NCI-H1694 treated with DMSO at 0.1 percent for 48 hours (cell line): ENCODE measurements at regions not wholly inside any gene's neighbourhood (a gene's known extent, or its start where the extent isn't known, plus 50 kb on each side); places are given as distances from the start of the nearest gene placed in this dataset.
A peak's percentile ranks its signal among the peaks of the same experiment; 100 is the strongest.

Experiments
- DNase-seq: peaks from one replicate; lab custom pipeline; 2025; lab: John Stamatoyannopoulos, UW

DNA sequence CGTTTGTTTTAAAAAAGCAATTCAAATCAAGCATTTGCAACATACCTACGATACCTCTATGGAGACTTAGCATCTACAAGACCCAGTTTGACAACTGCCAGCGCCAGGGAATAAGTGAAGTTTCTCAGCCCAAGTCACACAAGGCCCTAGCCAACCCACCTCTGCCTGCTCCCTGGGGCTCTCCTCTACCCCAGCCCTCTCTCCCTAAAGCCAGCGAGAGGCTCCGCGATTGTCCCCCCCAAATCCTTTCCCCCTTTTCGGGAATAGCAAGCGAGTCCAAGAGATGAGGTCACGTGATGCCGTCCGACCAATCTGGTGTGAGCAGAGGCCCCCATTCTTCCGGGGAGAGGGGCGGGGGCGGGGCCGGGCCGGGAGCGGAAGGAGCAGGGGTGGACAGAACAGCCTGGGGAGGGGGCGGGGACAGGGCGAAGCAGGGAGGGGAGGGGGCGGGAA, 102.2 kb upstream of the RAB6C start:
- peak; percentile 82 for DNase-seq

DNA sequence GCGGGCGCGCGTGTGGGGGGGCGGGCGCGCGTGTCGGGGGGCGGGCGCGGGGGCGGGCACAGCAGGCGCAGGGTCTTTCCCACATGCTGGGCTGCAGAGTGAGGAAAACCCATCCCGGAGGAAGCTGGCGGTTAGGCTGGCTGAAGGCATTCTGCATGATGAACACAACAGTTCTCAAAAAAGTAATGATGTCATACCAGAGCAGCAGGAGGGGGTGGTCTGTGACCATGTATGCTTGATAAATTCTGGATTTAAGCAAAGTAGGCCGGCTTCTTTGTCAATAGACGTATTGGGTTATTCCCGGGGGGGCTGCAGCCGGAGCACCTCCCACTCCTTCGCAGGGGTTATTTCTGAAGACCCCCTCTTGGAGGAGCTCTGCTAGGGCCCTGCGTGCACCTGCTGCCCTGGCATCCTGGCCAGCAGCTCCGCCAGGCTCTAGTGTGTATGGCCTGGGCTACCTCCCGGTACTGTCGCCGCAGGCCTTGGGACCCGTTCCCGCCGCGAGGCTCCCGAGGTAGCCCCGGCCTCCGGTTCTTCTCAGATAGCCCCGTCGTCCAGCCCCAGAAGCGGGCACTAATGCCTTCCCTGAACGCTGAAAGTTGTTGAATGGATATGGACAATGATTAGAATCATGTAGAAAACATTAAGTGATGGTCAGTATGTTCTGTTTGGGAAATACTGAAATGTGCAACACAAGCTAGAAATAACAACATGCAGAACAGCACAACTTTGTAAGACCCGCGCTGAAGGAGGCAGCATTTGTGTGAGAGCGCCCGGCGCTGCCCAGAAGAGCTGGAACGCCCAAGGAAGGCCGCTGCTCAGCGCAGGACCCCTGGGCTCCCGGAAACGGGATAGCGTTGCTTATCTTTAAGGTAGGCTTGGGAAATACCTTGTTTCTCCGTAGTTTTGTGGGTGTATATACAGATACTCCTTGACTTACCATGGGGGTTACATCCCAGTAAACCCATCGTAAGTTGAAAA, 101.4 kb upstream of the RAB6C start:
- DNase-seq = peak; percentile 55

DNA sequence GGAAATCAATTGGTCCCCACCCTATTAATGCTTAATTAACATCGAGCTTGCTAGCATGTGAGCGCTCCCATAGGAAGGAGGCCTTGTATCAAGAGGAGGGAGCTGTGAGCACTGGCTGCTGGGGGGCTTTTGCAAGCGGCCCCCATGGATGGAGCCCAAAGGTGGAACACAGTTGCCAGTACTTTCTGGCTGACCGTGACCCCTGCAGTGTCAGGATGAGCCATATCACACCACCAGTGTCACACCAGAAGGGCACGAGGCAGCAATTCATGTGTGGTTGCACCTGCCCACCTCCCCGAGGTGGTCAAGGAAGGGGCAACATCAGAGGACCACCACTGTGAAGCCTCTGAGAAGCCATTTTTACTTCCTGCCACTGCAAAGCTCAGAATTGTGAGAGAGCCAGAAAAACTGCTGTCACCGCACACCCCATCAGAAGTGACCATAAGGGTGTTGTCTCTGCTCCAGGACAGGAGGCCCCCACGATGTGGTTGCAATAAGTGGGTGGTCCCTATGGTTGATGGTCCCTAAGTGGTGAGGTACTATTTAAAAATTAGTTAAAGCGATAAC, 99.8 kb upstream of the RAB6C start:
- no peak for DNase-seq

DNA sequence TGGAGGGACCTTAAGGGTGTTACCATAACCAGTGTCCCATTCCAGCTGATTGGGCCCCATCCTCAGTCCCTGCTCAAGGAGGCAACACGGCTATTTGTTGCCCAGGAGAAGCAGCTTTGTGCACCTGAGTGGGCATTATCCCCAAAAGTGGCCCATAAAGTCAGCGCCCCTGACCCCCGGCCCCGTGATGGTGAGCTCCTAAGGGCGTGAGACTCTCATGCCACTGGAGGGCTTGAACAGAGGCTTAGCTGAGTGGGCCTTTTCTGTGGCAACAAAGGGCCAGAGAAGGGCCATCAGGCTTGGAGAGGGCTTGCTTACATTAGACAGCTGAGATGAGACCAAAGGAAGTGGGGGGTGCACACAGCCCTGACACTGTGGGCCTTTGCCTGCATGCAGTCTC, 99.2 kb upstream of the RAB6C start:
- DNase-seq = no peak

DNA sequence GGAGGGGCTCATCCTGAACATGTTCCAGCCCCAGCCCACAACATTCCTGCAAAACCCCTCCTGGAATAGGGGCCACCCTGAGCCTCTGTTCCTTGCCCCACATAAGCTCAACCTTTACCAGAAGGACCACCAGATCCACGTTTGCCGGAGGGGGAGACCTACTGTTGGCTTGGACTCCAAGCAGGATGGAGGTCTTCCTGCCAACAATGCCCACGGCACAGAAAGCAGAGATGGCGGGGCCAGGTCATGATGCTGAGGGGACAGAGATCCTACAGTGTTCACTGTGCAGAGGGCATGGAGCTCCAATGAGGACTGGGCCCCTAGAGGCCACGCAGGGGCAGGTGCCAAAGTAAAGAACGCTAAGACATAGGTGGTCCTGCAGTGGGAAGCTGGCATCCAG, 98.5 kb upstream of the RAB6C start:
- DNase-seq = no peak

DNA sequence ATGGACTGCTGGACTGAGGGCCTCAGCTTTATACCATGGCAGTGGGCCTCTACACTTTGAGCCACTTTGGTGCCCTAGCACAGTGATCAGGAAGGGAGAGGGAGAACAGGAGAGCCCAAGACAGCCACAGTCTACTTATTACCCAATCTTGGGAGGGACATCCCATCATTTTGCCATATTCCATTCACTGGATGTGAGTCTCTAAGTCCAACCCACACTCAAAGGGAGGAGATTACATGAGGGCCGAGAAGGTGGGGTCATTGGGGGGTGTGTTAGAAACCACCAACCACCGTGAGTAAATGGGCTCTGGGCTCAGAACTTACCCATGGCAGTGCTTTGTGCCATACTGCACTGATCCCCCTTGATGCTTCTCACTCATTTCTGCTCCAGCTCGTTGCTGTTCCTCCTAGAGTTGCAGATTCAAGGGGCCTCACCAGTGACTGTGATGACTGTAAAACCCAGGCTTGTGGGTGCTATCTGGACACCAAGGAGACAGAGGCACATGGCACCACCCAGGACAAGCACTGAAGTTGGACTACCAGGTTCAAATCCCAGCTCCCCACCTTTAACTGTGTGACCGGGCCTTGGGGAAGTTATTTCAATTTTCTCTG, 97.6 kb upstream of the RAB6C start:
- no peak for DNase-seq

DNA sequence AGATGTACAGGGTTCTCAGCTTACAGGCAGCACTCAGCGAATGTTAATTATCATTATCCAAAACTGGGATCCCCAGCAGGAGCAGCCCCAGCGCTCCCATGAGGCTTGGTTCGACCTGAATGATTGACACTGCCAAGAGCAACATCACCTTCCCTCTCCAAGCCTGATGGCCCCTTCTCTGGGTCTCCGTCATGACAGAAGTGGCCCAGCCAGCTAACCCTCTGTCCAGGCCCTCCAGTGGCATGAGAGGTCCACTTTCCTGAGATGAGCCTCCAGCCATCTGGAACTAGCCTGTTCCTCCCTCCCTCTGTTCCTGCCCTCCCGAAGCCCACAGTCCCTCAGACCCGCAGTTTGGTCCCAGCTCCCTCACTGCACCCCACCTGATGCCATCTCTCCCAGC, 97.0 kb upstream of the RAB6C start:
- no peak for DNase-seq

DNA sequence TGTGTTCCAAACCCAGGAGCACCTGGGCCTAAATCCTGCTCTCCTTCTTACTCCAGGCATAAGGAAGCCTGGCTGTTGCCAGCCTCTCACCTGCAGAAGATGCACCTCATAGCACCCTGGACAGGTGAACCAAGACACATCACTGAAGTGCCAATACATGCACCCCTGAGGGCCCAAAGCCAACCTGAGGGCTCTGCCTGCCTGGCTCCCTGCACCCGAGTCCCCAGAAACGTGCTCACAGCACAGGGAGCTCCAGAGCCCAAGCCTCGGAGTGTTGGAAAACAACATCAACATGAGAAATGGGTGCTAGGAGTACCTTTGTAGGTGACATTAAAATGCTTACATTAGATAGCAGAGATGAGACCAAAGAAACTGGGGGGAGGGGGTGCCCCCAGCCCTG, 96.3 kb upstream of the RAB6C start:
- no peak for DNase-seq

DNA sequence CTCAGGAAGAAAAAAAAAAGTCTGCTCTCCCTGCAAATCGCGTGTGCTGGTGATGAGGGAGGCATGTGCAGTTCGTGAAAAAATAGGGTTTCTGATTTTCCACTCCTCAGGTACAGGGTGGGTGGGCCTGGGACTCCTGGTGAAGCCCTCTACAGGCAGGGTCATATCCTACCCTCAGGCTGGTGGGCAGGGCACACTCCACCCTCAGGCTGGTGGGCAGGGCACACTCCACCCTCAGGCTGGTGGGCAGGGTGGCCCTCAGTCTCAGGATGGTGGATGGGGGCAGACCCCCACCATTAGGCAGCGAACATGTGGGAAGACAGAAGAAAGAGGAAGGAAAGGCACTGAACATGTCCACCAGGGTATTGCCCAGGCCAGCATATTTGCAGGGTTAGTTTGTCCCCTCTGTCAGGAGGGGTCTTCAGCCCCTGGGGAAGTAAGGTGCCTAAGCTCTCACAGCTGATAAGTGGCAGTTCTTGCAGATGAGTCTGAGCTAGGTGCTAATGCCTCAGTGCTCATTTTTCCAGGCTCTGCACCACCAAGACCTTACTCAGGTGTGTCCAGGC, 95.2 kb upstream of the RAB6C start:
- DNase-seq = no peak

DNA sequence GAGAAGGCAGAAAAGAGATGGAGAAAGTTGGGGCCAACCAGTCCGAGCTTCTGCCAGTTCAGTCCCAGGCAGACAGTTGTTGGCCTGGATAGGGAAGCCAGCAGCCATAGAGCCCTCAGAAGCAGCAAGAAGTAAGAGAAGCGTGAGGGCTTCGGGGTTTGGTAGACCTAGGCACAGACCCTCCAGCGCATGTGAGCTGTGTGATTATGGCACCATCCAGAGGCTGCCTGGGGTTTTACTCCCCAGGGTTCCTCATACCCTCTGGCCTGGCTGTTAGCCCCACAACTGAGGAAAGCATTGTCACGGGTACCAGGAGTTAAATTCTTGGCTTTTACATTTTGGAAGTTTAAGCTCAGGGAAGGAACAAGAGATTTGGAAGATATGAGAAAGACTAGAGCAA, 93.7 kb upstream of the RAB6C start:
- DNase-seq = peak; percentile 17

DNA sequence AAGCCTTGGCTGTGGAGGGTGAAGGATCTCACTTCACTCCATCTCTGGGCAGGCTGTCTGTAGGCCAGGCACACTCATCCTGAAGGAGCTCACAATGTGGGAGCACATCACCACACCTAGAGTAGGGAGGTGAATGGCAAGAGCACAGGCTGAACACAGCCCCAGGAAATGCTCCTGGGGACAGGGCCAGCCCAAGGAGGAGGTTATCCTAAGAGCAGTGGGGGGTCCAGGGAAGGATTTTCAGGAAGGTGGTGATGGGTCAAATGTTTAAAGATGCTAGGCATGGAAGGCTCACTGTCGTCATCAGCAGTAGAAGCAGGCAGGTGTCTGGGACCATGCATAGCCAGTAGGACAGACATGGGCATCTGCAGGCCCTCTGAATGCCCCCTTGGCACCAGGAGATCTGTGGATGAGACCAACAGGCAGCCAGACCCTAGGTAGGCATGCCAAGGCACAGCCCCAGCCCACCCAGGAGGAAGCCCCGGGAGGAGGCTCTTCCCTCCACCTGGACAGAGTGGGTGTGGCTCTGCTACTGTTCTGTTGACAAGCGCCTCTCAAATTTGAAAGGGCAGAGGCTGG, 91.7 kb upstream of the RAB6C start:
- DNase-seq = no peak

DNA sequence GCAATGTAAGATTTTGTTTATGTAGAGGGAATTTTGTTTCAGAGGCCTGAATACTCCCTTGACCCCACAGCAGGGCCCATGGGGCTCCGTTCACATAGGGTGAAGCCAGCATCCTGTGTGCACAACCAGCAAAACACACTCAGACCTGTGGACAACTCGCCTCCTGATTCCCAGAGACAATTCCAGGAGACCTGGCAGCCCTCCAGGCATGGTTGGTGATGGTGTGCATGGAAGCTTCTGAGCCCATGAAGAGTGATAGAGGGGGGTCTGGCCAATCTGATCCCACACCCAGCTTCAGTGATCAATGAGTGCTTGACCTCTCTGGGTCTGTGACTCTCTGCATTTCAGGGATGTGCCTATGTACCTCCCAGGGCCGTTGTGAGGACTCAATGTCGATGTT, 91.0 kb upstream of the RAB6C start:
- DNase-seq = no peak

DNA sequence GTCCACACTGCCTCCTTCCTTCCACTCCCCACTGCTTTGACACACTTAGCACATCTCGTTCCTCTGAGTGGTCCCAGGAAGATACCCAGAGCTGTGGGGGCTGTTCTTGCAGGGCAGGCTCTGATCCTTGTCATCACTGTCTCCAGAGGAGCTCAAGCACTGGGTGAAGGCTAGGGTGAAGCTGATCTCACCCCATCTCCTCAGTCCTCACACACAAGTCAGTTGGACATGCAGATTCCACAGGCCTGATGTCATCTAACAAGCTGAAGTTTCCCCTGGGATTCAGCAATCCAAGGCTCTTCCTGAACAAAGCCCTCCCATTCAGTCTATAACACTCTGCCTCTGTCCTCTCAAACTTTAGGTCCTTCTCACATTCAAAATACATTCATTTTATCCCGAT, 90.6 kb upstream of the RAB6C start:
- DNase-seq = no peak

DNA sequence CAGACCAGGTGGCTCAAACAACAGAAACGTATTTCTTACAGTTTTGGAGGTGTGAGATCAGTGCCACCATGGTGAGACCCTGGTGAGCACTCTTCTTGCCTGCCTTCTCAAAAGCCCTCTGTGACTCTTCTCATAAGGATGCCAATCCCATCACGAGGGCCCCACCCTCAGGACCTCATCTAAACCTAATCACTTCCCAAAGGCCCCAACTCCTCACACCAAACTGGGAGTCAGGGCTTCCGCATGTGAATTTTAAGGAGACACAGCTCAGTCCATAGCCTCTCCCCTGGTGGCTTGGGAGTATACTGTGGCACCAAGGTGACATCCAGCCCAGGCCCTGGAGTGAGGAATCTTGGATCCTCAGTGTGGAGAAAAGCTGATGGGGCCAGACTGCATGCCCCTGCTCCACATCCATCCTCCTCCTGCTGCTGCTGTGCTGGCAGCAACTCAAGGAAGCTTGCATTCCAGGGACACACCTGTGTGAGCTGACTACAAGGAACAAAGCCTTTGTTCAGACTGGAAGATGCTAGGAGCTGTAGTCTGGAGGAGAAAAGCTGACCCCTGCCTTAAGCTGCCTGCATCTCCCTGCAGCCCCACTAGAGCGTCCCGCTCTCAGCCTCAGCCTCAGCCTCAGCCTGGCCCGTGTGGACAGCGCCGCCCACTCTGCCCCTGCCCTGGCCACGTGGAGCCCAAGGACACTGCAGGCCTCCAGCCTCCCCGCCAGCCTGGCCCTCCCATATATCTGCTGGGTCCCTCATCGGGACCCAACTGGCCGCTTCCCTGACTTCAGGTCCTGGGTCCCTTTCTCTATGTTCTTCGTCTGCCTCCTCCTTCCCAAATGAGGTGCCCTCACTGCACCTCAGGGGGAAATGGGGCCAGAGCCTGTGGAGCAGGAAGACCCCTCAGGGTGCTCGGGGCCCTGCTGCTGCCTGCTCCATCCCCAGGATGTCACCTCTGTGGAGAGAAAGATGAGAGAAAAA, 87.8 kb upstream of the RAB6C start:
- no peak for DNase-seq

DNA sequence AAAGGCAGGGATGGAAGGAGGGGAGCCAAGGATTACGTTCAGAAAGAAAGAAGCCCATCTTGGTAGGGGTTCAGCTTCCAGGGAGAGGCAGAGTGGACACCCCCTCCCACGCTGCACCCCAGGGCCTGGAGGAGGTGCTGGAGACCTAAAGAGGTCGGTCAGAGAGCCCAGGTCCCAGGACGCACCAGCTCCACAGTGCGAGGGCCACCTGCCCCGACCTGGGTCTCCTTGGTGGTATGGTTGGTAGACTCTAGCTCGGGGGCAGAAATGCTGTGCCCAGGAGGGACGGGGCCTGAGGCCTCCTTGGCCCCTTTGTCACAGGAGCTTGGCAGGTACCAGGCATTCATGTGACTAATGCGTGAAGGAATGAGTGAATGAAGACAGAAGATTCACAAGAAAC, 87.1 kb upstream of the RAB6C start:
- no peak for DNase-seq

DNA sequence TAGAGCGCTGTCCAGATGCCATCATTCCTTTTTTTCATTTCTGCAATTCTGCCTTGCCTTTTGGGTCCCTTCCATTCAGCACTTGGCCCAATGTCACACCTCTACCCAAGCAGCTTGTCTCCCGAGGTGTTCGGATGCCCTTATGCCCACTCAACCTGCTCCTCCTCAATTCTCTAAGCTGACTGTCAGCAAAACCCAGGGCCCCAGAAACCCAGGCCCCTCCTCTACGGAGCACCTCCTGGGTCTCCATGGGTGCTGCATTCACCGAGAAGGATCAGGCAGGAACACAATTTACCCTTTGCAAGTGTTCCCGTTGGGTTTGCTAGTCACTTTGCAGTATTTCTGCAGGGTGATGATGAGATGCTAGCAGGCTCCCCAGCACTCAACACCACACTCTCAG, 86.7 kb upstream of the RAB6C start:
- DNase-seq = no peak

DNA sequence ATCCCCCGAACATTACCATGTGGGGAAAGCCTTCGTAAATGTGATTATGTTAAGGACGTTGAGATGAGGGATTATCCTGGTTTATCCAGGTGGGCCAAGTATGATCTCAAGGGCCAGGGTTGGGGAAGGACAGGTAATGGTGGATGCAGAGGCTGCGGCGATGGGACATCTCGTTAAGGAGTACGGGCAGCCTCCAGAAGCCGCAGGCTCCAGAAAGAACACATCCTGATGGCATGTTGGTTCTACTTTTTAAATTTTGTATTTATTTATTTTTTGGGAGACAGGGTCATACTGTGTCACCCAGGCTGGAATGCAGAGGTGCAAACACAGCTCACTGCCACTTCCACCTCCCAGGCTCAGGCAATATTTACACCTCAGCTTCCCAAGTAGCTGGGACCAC, 86.2 kb upstream of the RAB6C start:
- no peak for DNase-seq

DNA sequence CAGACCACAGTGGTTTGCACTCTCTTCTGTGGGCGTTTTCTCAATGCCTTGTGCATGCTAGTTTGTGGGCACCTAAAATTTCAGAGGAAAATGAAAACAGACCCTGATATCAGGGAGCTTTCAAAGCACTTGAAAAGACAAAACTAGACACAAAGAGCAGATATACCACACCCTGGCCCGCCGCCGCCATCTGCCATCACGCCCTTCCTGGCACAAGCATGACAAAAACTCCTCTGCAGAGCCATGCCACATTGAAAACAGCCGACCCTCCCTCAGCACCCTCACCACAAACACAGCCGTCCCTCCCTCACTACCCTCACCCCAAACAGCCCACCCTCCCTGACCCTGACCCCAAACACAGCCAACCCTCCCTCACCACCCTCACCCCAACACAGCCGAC, 84.8 kb upstream of the RAB6C start:
- DNase-seq = no peak

DNA sequence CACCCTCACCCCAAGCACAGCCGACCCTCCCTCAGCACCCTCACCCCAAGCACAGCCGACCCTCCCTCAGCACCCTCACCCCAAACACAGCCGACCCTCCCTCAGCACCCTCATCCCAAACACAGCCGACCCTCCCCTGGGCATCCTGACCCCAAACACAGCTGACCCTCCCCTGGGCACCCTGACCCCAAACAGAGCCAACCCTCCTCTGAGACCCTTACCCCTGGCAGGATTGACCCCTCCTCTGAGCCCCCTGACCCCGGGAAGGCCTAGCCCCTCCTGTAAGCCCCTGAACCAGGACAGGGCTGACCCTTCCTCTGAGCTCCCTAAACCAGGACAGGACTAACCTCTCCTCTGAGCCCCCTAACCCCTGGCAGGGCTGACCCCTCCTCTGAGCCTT, 84.4 kb upstream of the RAB6C start:
- no peak for DNase-seq

DNA sequence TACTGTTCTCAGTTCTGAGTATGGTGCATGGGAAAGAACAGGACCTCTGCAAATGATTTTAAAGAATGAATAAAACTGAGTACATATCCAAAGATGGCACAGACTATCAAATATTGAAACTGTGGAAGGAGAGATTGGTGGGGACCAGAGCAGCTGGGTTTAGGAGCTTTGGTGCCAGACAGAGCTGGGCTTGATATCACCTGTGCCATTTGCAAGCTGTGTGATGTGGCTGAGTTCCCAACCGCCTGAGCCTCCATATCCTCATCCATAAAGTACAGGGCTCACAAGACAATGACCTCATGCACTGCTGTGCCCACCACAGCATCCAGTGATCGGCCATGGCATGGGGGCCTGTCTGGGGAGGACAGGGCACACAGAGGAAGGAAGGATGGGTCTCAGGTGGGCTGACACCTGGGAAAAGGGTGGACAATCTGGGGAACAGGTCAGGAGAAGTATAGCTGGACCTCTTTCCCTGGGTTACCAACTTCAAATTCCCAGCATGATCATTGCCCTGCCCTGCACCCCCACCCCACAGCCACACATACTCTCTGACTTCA, 83.9 kb upstream of the RAB6C start:
- DNase-seq = no peak
